NB4 (cell line): ENCODE measurements at regions not wholly inside any gene's neighbourhood (a gene's known extent, or its start where the extent isn't known, plus 50 kb on each side); places are given as distances from the start of the nearest gene placed in this dataset.

ENCODE experiments used
- CTCF ChIP-seq: IDR thresholded peaks from one replicate; pipeline ENCODE4 v1.5.1; 2012; ENCODE audit warnings: low read depth, low read length
- MAX ChIP-seq: IDR thresholded peaks from 2 replicates; pipeline ENCODE4 v1.6.1; 2011; ENCODE audit warnings: low read depth, low read length
- MYC ChIP-seq: IDR thresholded peaks from 2 replicates; pipeline ENCODE4 v1.6.1; 2011; ENCODE audit warnings: low read depth, low read length
- POLR2A ChIP-seq: IDR thresholded peaks from 2 replicates; pipeline ENCODE4 v1.6.1; 2011; ENCODE audit warnings: mild to moderate bottlenecking; ENCODE audit not compliant: insufficient read length; ENCODE audit errors: extremely low read depth

- TF ChIP-seq CTCF: no peak
- no peak for TF ChIP-seq POLR2A
- TF ChIP-seq MYC: no peak
- TF ChIP-seq MAX: no peak
These were observed 291.3 kb downstream of the PDHA2 start for GRCh38 chr4:96131186-96131585.
